Caki2 (cell line): ENCODE measurements at regions not wholly inside any gene's neighbourhood (a gene's known extent, or its start where the extent isn't known, plus 50 kb on each side); places are given as distances from the start of the nearest gene placed in this dataset.
"Not testable (repeated sequence)": the region's sequence is repeated elsewhere in the genome, so short reads cannot be mapped to it uniquely, and the experiment has no call there.

ENCODE experiments used
- DNase-seq: peaks from one replicate; pipeline ENCODE4 v3.0.0-alpha.2; 2015; ENCODE audit warnings: low read depth
- in situ Hi-C: cut with HindIII; loops from 2 replicates; pipeline ENCODE4 v1.10.0; 2016; ENCODE audit warnings: low sequenced_read_pairs, low pct_unique_long_range_greater_than_20kb, mixed read lengths

DNA sequence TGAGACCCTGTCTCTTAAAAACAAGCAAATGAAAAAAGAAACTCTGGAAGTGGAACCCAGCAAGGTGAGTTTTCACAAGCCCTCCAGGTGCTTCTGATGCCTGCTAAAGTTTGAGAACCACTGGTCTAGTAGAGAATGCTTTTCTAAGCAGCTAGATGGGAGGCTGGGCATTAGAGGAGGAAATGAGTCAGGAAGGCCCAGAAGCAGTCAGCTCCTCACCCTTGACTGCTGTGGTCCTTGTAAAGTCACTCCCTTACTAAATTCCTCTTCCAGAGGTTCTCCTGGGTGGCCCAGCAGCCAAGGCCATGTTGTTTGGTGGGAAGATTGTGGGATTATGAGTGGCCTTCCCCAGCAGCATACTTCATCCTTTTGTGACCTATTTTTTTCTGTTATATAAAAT lies 52.0 kb upstream of the FYN start:
- DNase-seq: no peak
- in situ Hi-C loops: no loop called here

DNA sequence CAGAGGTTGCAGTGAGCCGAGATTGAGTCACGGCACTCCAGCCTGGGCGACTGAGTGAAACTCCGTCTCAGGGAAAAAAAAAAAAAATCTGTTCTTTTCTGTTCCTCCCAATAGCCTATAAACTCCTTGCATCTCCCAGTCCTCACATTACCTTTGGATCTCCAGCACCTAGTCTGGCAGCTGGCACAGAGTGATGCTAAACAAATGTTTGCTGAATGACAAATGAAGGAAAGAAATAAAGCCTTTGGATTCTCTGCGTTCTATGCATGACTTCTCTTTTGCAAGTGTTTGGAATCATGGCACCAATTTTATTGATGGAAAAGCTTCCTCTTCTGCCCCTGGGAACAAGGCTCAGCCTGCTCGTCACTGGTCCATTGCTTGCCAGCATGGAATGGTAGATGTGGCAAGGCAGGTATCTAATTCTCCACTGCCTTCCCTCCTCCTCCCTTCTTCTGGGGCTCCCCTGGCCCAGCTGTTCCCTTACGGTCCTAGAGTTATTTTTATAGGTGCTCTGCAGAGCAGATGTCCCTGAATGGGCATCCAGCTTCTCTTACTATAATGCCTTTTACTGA lies 53.6 kb upstream of the FYN start:
- no peak for DNase-seq
- in situ Hi-C loops: no loop called here

DNA sequence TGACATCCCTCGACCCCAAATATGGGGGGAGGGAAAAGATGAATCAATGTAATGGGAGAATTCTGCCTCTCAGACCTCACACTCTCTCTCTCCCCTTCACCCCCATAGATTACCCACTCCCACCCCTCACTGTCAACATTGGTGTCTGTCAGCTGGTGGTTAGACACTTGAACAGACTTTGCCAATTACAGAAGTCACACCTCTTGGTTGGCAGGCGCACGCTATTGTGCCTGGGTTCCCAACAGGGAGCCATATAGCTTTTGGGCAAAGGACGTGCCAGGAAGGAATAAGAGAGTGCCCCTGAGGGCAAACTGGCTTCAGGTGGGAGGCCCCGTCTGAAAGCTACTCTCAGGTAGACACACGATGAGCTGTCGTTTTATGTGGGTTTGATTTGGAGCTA lies 54.1 kb upstream of the FYN start:
- no peak for DNase-seq
- in situ Hi-C loops: no loop called here

DNA sequence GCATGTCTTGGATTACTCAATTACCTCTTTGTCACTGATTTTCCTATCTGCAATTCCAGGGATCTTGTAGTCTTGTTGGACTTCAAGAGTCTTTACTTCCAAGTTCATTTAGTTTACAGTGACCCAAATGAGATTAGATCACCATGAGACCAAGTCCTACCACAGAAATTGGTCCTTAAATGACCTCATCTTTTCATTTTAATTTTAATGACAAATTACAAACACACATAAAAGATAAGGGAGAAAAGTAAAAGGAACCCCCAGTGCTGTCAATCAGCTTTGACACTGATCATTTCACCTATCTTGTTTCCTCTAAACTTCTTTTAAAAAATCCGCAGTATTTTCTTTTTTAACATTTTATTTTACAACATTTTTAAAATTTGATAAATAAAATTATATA lies 54.9 kb upstream of the FYN start:
- in situ Hi-C loops: no loop called here
- DNase-seq: no peak

DNA sequence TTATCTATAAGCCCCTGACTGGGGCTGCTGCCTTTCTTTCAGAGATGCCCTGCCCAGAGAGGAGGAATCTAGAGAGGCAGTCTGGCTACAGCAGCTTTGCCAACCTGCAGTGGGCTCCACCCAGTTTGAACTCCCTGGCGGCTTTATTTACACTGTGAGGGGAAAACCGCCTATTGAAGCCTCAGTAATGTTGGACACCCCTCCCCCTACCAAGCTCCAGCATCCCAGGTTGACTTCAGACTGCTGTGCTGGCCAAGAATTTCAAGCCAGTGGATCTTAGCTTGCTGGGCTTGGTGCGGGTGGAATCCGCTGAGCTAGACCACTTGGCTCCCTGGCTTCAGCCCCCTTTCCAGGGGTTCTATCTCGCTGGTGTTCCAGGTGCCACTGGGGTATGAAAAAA lies 61.4 kb upstream of the FYN start:
- DNase-seq, in situ Hi-C loops: not testable (repeated sequence)

DNA sequence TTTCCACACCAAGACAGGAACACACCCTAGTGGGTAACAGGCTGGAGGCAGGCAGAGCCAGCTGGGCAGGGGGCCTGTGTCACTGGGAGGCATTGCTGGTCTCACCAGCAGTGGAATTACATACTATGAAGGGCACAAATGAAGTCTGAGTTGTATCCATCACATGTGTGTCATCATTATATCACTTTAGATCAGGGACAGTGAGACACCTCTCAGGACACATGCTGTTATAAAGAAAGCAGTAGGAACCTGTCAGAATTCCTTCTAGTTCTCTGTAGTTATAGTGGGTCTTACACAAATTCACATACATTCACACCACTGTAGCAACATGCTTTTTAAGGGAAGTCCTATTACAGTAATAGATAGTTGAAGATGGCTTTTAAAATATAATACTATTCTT lies 63.5 kb upstream of the FYN start:
- DNase-seq: no peak
- in situ Hi-C loops: no loop called here

DNA sequence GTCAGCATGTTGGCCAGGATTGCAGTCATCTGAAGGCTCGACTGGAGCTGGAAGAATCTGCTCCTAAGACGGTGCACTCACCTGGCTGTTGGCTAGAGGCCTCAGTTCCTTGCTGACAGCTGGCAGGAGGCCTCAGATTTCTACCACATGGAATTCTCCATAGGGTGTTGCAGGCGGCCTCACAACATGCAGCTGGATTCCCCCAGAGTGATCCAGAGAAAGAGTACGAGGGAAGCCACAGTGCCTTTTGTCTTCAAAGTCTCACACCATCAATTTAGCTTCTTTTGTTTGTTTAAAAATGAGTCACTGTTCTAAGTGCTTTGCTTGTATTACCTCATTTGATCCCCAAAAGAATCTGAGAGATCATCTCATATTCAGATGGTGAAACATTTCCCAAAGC lies 65.5 kb upstream of the FYN start:
- in situ Hi-C loops: no loop called here
- no peak for DNase-seq

DNA sequence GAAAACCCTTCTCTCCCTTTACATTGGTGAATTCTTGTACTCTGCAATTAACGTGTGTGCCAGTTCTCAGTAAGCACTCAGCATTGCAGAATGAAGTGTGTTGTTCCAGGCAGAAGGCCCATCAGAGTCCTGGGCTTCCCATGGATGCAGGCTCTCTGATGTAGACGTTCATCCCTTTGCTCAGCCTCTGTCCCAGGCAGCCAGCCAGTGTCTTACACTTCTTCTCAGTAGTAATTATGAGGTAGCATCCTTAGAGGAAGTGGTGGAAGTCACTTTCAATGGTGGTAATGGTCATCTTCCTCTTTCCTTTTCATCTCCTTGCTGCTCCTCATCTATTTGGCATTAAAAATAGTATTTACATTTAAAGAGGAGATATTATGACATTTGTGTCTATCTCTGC lies 66.7 kb upstream of the FYN start:
- no peak for DNase-seq
- in situ Hi-C loops: no loop called here

DNA sequence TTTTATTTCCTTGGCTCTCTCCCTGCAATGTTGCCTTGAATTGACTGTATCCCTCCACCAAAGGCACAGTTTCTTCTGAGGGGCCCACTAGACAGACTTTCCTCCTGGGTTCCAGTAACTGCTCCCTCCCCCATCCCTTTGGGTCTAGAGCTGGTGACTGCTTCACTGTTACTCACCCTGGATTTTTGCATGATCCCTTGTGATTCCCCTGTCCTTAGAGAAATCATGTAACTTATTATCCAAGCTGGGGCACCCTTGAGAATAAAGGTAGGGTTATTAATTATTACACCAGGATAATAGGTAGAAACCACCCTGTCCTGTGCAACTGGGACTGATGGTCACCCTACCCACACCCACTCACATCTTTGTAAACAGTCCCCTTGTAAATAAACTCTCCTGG lies 67.5 kb upstream of the FYN start:
- DNase-seq: no peak
- in situ Hi-C loops: no loop called here

DNA sequence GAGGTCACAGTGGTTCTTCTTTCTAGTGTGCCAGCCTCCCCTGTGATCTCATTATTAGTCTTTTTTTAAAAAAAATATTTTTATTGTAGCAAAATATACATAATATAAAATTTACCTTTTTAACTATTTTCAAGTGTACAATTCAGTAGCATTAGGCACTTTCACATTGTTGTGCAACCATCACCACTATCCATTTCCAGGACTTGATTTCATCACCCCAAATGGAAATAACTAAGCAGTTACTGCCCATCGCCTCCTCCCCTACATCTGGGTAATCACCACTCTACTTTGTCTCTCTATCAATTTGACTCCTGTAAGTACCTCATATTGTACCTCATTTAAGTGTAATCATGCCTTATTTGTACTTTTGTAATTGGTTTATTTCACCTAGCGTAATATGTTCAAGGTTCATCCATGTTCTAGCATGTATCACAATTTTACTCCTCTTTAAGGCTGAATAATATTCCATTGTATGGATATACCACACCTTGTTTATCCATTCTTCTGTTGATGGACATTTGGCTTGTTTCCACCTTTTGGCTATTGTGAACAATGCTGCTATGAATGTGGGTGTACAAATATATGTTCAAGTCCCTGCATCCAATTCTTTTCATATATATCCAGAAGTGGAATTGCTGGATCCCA lies 68.6 kb upstream of the FYN start:
- no peak for DNase-seq
- in situ Hi-C loops: no loop called here

DNA sequence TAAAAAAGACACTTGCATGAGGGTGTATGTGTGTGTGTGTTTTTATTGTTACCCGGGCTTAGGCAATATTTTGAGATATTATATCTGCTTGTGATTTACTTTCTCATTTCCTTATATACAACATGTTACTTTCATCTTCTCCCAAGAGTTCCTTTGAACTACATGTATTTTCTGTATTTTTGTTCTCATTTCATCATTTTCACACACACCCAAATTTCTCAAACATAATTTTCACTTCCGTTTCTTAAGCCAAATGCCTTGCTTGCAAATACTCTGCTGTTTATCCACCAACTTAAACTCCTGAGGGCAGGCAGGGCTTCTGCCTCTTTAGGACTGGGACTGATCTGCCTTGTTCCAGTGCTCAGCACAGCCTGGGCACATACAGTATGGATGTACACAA lies 69.3 kb upstream of the FYN start:
- in situ Hi-C loops: no loop called here
- no peak for DNase-seq

DNA sequence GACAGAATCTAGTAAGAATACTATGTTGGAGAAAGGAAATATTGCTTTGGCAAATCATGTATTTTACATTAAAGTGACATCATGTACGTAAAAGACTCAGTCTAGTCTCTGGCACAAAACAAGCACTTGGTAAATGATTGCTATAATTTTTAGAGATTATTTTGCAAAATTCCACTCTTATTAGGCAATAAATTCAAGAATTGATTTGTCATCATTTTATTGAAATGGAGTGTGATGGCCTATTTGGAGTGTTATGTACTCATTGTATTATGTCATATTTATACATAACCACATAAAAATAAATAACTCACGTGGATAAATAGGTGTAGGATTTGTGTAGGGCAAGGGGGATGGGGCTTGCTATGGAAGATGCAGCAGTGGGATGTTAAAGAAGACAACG lies 70.0 kb upstream of the FYN start:
- DNase-seq: no peak
- in situ Hi-C loops: no loop called here

DNA sequence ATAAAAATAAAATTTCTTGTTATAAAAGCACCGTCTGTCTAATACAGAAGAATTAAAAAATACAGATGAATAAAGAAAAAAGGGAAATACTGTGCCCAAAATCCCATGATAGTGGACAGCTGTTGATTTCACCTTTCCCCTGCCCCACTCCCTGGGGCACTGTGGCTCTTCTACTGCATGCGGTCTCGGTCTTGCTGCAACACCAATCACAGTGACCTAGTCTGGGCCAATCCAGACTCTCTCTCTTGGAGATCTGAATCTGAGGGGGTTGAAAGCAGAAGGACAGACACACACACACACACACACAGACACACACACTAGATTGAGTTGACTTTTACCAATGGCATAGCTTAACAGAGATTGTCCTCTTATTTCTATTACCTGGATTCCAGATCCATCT lies 70.5 kb upstream of the FYN start:
- in situ Hi-C loops: no loop called here
- DNase-seq: no peak

DNA sequence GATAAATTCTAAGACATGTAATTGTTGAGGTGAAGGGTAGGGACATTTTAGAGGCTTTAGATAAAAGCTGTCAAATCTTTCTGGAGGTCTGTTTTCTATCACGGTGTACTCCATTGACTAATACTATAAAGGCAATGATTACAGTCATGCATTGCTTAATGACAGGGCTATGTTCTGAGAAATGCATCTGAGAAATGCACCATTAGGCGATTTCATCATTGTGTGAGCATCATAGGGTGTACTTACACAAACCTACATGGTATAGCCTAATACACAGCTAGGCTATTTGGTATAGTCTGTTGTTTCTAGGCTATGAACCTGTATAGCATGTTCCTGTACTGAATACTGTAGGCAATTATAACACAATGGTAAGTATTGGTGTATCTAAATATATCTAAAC lies 71.3 kb upstream of the FYN start:
- in situ Hi-C loops: no loop called here

DNA sequence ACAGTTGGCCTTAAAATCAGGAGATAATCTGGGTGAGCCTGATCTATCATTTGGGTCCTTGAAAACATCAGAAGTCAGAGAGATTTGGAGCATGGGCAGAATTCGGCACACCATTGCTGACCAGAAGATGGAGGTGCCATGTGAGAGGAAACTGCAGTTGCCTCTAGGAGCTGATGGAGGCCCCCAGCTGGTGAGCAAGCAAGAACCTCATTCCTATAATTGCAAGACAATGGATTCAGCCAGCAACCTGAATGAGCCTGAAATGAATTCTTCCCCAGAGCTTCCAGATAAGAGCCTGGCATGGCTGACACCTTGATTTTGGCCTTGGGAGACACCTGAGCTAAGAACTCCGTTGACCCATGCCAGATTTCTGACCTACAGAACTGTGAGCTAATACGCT lies 76.3 kb upstream of the FYN start:
- in situ Hi-C loops: no loop called here
- DNase-seq: no peak

More for the DNA sequence above, 71.3 kb upstream of the FYN start:
- DNase-seq: no peak

DNA sequence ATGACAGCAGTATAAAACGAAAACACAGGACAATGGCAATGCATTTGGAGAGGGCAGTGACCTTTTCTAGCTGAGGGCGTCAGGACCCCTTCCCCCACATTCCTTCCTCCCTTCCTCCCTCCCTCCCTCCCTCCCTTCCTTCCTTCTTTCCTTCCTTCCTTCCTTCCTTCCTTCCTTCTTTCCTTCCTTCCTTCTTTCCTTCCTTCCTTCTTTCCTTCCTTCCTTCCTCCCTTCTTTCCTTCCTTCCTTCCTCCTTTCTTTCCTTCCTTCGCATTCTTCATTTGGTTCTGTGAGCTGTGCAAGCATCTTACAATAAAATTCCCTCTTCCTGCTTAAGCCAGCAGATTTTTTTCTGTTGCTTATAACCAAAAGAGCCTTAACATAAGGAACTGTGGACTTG lies 76.7 kb upstream of the FYN start:
- in situ Hi-C loops, DNase-seq: not testable (repeated sequence)

DNA sequence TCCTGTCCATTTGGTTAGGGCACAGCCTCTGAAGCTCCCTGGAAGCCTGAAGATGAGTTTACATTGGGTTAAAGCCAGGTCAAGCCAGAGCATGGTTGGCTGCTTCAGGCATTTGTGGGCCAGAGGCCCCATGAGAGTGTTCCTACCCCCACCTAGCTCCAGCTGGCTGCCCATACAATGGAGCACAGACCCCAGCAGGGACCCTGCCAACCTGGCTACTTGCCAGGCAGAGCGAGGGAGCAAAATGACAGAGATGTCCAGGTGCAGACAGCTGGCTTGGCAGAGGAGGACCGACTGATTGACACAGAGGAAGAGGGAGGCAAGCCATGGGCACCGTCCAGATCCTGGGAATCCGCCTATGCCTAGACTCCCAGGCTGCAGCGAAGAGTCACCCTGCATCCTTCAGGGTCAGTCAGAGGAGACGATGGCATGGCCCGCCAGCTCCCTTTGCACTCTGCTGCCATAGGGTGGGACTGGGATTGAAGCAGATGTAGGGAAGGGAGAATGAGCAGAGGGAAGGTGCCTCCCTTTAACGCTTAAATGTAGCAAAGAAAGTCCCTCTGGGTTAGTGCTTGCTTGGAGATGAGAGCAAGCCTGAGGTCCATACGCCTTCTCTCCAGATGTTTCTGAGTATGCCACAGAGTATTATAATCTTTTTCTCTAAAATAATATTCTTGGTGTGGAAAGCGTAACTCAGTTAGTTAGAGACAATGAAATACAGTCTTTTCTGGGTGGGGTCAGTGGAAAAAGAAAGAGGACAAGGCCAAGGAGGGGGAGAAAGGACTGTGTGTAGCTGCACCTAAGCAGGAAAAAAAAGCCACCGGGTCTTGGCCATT lies 77.6 kb upstream of the FYN start:
- peak; percentile 46 for DNase-seq
- in situ Hi-C loops: no loop called here

DNA sequence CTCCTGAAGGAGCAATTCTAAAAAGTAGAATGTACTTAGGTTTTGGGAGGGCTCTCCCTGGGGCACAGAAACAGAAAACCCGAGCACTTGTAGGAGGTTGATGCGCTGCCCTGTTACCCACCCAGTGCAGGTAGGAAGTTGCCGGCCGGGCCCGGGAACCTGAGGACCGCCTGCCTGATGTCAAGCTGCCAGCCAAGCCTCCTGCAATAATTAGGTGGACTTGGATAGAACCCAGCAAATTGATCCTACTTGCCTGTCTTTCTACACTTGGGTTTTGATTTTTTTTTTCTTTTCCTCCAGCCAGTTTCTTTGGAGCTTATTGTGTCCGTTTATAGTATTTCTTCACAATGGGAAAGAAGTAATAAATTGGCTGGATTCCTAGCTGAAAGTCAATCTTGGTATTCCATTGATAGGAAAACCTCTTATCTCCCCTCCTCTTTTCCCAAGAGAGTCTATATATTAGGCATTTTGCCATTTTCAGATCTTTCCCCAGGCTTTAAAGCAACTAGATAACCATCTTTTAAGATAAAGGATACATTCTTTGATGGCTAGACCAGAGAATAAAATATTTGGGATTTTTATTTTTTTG lies 78.3 kb upstream of the FYN start:
- in situ Hi-C loops: no loop called here
- no peak for DNase-seq

DNA sequence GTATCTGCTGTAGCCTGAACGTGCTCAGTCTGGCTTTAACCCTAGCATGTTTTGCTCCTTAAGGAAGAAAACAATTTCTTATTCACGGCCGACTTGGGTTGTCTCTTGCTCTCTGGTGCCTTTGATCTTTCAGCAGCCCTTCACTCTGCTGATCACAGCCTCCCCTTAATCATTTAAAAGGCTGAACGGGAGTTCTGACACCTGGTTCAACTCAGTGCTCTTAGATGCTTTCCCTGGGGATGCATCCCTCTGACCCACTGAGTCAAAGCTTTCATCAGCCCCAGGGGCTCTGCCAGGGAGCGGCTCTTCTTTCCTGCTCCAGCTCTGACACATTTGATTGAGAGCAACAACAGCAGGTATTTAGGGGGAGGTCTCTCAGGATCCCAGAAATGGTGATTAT lies 79.0 kb upstream of the FYN start:
- in situ Hi-C loops: no loop called here
- no peak for DNase-seq
